Neural crest cell (in vitro differentiated cells): ENCODE measurements at regions not wholly inside any gene's neighbourhood (a gene's known extent, or its start where the extent isn't known, plus 50 kb on each side); places are given as distances from the start of the nearest gene placed in this dataset.
A peak's percentile ranks its signal among the peaks of the same experiment; 100 is the strongest.
"Not testable (repeated sequence)": the region's sequence is repeated elsewhere in the genome, so short reads cannot be mapped to it uniquely, and the experiment has no call there.

Experiments used
- DNase-seq: peaks from one replicate; pipeline ENCODE4 v3.0.0; 2021; ENCODE audit warnings: low read depth, mixed read lengths, low spot score
- H3K27ac Mint-ChIP-seq: one replicate; pipeline ENCODE4 v1.8.0; 2021; ENCODE audit warnings: mild to moderate bottlenecking, mixed read lengths; ENCODE audit not compliant: unreplicated experiment
- H3K27me3 Mint-ChIP-seq: 2 replicates; pipeline ENCODE4 v1.8.0; 2021; ENCODE audit warnings: low read depth, mild to moderate bottlenecking, mixed read lengths
- H3K36me3 Mint-ChIP-seq: 2 replicates; pipeline ENCODE4 v1.8.0; 2021; ENCODE audit warnings: low read depth, mild to moderate bottlenecking, mixed read lengths
- H3K4me1 Mint-ChIP-seq: 2 replicates; pipeline ENCODE4 v1.8.0; 2021; ENCODE audit warnings: mixed read lengths
- H3K4me3 Mint-ChIP-seq: one replicate; pipeline ENCODE4 v1.8.0; 2021; ENCODE audit warnings: mild to moderate bottlenecking, mixed read lengths
- H3K9me3 Mint-ChIP-seq: 2 replicates; pipeline ENCODE4 v1.8.0; 2021; ENCODE audit warnings: mixed read lengths
- CTCF ChIP-seq: fragments of 200-600 bp; sonication (generic); conservative IDR thresholded peaks from 2 replicates; pipeline ENCODE4 v1.5.0; 2021; ENCODE audit warnings: antibody characterized with exemption, mild to moderate bottlenecking

GRCh38 chr9:86572904-86573303 lies 218.7 kb upstream of the TUT7 start:
- H3K4me3 Mint-ChIP-seq: no peak overlapping the region
- no peak for DNase-seq
- H3K9me3 Mint-ChIP-seq: peaks cover 10% of the 10 kb centered on the region
- H3K36me3 Mint-ChIP-seq: peaks cover 2% of the 10 kb centered on the region
- H3K4me1 Mint-ChIP-seq: peaks cover 15% of the 10 kb centered on the region
- TF ChIP-seq CTCF: no peak
- H3K27me3 Mint-ChIP-seq: no peaks in the 10 kb centered on the region
- H3K27ac Mint-ChIP-seq: no peak overlapping the region

- not testable (repeated sequence) for H3K4me3 Mint-ChIP-seq, H3K27ac Mint-ChIP-seq, H3K36me3 Mint-ChIP-seq, H3K4me1 Mint-ChIP-seq, DNase-seq, H3K27me3 Mint-ChIP-seq, H3K9me3 Mint-ChIP-seq
Observed at GRCh38 chr9:86565603-86566002, 211.4 kb upstream of the TUT7 start.

- Mint-ChIP-seq H3K27ac (no peak overlapping the region), H3K27me3 (peaks cover 2% of the 10 kb centered on the region), H3K9me3 (peaks cover 7% of the 10 kb centered on the region), H3K4me1 (peaks cover 3% of the 10 kb centered on the region), H3K36me3 (peaks cover 2% of the 10 kb centered on the region), H3K4me3 (no peak overlapping the region)
- no peak for TF ChIP-seq CTCF
- no peak for DNase-seq
Observed at GRCh38 chr9:86563936-86564335, 209.7 kb upstream of the TUT7 start.

GRCh38 chr9:86563350-86563749 lies 209.1 kb upstream of the TUT7 start:
- TF ChIP-seq CTCF: no peak
- no peak overlapping the region for H3K4me3 Mint-ChIP-seq
- no peak for DNase-seq
- peaks cover 3% of the 10 kb centered on the region for H3K4me1 Mint-ChIP-seq
- H3K9me3 Mint-ChIP-seq: peaks cover 7% of the 10 kb centered on the region
- H3K36me3 Mint-ChIP-seq: peaks cover 2% of the 10 kb centered on the region
- no peak overlapping the region for H3K27ac Mint-ChIP-seq
- H3K27me3 Mint-ChIP-seq: peaks cover 2% of the 10 kb centered on the region

- Mint-ChIP-seq H3K27me3 (peaks cover 2% of the 10 kb centered on the region), H3K4me3 (no peak overlapping the region), H3K9me3 (peaks cover 4% of the 10 kb centered on the region), H3K27ac (peak overlapping the region; percentile 28), H3K36me3 (no peaks in the 10 kb centered on the region), H3K4me1 (peaks cover 3% of the 10 kb centered on the region)
- no peak for DNase-seq
- no peak for TF ChIP-seq CTCF
Observed at GRCh38 chr9:86562691-86563090, 208.5 kb upstream of the TUT7 start.

- DNase-seq: no peak
- Mint-ChIP-seq H3K27ac (no peak overlapping the region), H3K4me3 (no peak overlapping the region), H3K9me3 (no peaks in the 10 kb centered on the region), H3K36me3 (no peaks in the 10 kb centered on the region), H3K4me1 (peaks cover 3% of the 10 kb centered on the region), H3K27me3 (peaks cover 2% of the 10 kb centered on the region)
- TF ChIP-seq CTCF: no peak
Observed at GRCh38 chr9:86557918-86558317, 203.7 kb upstream of the TUT7 start.
